ENCODE measurements at regions not wholly inside any gene's neighbourhood (a gene's known extent, or its start where the extent isn't known, plus 50 kb on each side); places are given as distances from the start of the nearest gene placed in this dataset.

DNA sequence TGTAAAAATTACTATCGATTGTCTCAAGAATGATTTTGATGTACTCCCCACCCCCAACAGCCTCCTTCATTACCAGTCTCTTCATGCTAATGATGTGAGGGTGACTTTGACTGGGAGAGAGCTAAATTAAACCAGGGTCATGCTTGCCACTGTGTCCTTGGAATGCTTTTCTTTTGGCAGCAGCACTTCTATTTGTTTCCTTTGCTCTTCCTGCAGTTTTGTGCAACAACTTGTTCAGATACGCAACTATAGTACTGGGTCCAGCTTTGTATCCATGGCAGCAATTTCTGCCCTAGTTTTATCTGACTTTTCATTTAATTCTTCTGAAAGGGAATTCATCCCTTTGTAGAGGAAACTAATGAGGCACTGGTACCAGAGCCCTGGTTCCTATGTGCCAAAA, 2792.1 kb downstream of the PCDH9 start:
- no peak overlapping the region for H2BK15ac ChIP-seq (ENCODE audit: low read depth, low read length)
- TF ChIP-seq POLR2A (IDR thresholded peaks at IDR 0.05; ENCODE audit: low read depth, low read length) (no peak), FOS (IDR thresholded peaks at IDR 0.05; ENCODE audit: low read depth, low read length) (no peak), CHD1 (IDR thresholded peaks at IDR 0.05; ENCODE audit: low read depth, low read length) (no peak), SMC3 (IDR thresholded peaks at IDR 0.05; ENCODE audit: low read depth, low read length) (no peak), MAFK (IDR thresholded peaks at IDR 0.05; ENCODE audit: low read depth, low read length) (no peak), RAD21 (IDR thresholded peaks at IDR 0.05; ENCODE audit: low read length) (no peak), NFE2L2 (IDR thresholded peaks at IDR 0.05; ENCODE audit: low read depth, low read length) (no peak), RFX5 (IDR thresholded peaks at IDR 0.05; ENCODE audit: low read depth, low read length) (no peak), MAZ (IDR thresholded peaks at IDR 0.05; ENCODE audit: borderline replicate concordance, low read depth, low read length) (no peak)
- TF ChIP-seq, protein P1, sequence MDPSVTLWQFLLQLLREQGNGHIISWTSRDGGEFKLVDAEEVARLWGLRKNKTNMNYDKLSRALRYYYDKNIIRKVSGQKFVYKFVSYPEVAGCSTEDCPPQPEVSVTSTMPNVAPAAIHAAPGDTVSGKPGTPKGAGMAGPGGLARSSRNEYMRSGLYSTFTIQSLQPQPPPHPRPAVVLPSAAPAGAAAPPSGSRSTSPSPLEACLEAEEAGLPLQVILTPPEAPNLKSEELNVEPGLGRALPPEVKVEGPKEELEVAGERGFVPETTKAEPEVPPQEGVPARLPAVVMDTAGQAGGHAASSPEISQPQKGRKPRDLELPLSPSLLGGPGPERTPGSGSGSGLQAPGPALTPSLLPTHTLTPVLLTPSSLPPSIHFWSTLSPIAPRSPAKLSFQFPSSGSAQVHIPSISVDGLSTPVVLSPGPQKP (IDR thresholded peaks at IDR 0.05; ENCODE audit: borderline replicate concordance, low read depth, low read length): no peak
- ATAC-seq (ENCODE audit: low read depth) (no peak), DNase-seq (no peak)
- intact Hi-C loops (cut with micrococcal nuclease) (no loop called here), dilution Hi-C loops (cut with HindIII; ENCODE audit: low sequenced_read_pairs, unreplicated experiment) (no loop called here), in situ Hi-C loops (cut with MboI; ENCODE audit: low sequenced_read_pairs) (no loop called here)
- H3K27ac ChIP-seq (ENCODE audit: insufficient read depth, low read length): no peak overlapping the region
- H3K23ac ChIP-seq (ENCODE audit: low read depth, low read length): no peak overlapping the region
- H3K9me1 ChIP-seq (ENCODE audit: insufficient read depth, low read length): no peaks in the 10 kb centered on the region
- H4K20me1 ChIP-seq (ENCODE audit: insufficient read depth, low read length): no peaks in the 10 kb centered on the region
- H2AK9ac ChIP-seq (replicated peaks; ENCODE audit: low read depth, low read length, poor library complexity): no peak overlapping the region
- H4K8ac ChIP-seq (ENCODE audit: low read depth in 2 of 2, low read length in 2 of 2): no peak overlapping the region
- H3K79me1 ChIP-seq (ENCODE audit: low read depth in 1 of 2, low read length in 2 of 2): no peaks in the 10 kb centered on the region
- H3K4me2 ChIP-seq (ENCODE audit: low read depth, low read length): no peak overlapping the region
- H2BK5ac ChIP-seq (ENCODE audit: low read depth, low read length, poor library complexity, severe bottlenecking): no peak overlapping the region
- H3K4me1 ChIP-seq (ENCODE audit: control insufficient read depth, insufficient read depth, low read length): no peaks in the 10 kb centered on the region
- CTCF ChIA-PET: no interaction called here
- POLR2A ChIA-PET (ENCODE audit: unreplicated experiment): no interaction called here
- no peak overlapping the region for H3K18ac ChIP-seq (ENCODE audit: low read depth, low read length)
- H3K14ac ChIP-seq (replicated peaks; ENCODE audit: low read depth, low read length): no peak overlapping the region
- WGBS, 2 experiments (ENCODE audit: extremely low coverage in 2 of 2, insufficient read length in 1 of 2): no CpG with 5 or more reads among the region's 2 CpGs
- no peak overlapping the region for H2BK20ac ChIP-seq (ENCODE audit: low read depth, low read length)
- no peak overlapping the region for H3K9ac ChIP-seq (ENCODE audit: low read depth, low read length)
- no peaks in the 10 kb centered on the region for H3K36me3 ChIP-seq (ENCODE audit: control insufficient read depth, insufficient read depth, low read length)
- H2AK5ac ChIP-seq (ENCODE audit: low read depth, low read length): no peak overlapping the region
- H2AFZ ChIP-seq (replicated peaks; ENCODE audit: low read length, poor library complexity): no peak overlapping the region
- H4K91ac ChIP-seq (ENCODE audit: insufficient read depth, low read depth, low read length): no peak overlapping the region
- no TSS peak for BruUV-seq (replicated peaks)
- no peak overlapping the region for H2BK120ac ChIP-seq (ENCODE audit: low read depth, low read length)
- H3K4me3 ChIP-seq (ENCODE audit: insufficient read depth, low read depth, low read length): no peak overlapping the region
- no peaks in the 10 kb centered on the region for H3K27me3 ChIP-seq (ENCODE audit: control insufficient read depth, insufficient read depth, low read length)
- no peak overlapping the region for H3K4ac ChIP-seq (ENCODE audit: low read depth, low read length)
- H3K56ac ChIP-seq (ENCODE audit: extremely low read depth, insufficient read depth, low read length): no peak overlapping the region
- H3K9me3 ChIP-seq (ENCODE audit: control insufficient read depth, insufficient read depth, low read length): no peaks in the 10 kb centered on the region
- no peak overlapping the region for H4K5ac ChIP-seq (ENCODE audit: low read depth, low read length)
